ENCODE measurements at regions not wholly inside any gene's neighbourhood (a gene's known extent, or its start where the extent isn't known, plus 50 kb on each side); places are given as distances from the start of the nearest gene placed in this dataset.
A peak's percentile ranks its signal among the peaks of the same experiment; 100 is the strongest.

GRCh38 chr7:41887416-41887815 is 184.5 kb upstream of the INHBA start:
- DNase-seq = no peak
- no peaks in the 10 kb centered on the region for H3K36me3 ChIP-seq
- intact Hi-C loops (cut with DNase I) = no loop called here
- peak overlapping the region; percentile 11 for H3K27ac ChIP-seq
- no peak overlapping the region for H3K4me3 ChIP-seq
- no peaks in the 10 kb centered on the region for H3K27me3 ChIP-seq
- H3K9ac ChIP-seq (ENCODE audit: low read depth in 2 of 2, low read length in 2 of 2) = no peak overlapping the region
- no peak for TF ChIP-seq CTCF (IDR thresholded peaks at IDR 0.05)
- H3K9me3 ChIP-seq = no peaks in the 10 kb centered on the region
- peaks cover 4% of the 10 kb centered on the region for H3K4me1 ChIP-seq

GRCh38 chr7:41886901-41887311 is 184.0 kb upstream of the INHBA start:
- TF ChIP-seq CTCF (IDR thresholded peaks at IDR 0.05) = no peak
- H3K4me1 ChIP-seq = peaks cover 4% of the 10 kb centered on the region
- intact Hi-C loops (cut with DNase I) = no loop called here
- no peaks in the 10 kb centered on the region for H3K9me3 ChIP-seq
- H3K27ac ChIP-seq = peak overlapping the region; percentile 11
- H3K36me3 ChIP-seq = no peaks in the 10 kb centered on the region
- no peak overlapping the region for H3K4me3 ChIP-seq
- H3K9ac ChIP-seq (ENCODE audit: low read depth in 2 of 2, low read length in 2 of 2) = no peak overlapping the region
- DNase-seq = peak; percentile 77
- no peaks in the 10 kb centered on the region for H3K27me3 ChIP-seq

- Histone ChIP-seq H3K9me3 (no peaks in the 10 kb centered on the region), H3K4me3 (no peak overlapping the region), H3K27me3 (no peaks in the 10 kb centered on the region), H3K9ac (ENCODE audit: low read depth in 2 of 2, low read length in 2 of 2) (no peak overlapping the region), H3K36me3 (no peaks in the 10 kb centered on the region), H3K27ac (no peak overlapping the region), H3K4me1 (peaks cover 4% of the 10 kb centered on the region)
- DNase-seq = peak; percentile 50
- no peak for TF ChIP-seq CTCF (IDR thresholded peaks at IDR 0.05)
- intact Hi-C loops (cut with DNase I) = no loop called here
Measured at GRCh38 chr7:41886262-41886900, 183.5 kb upstream of the INHBA start.

GRCh38 chr7:41885748-41886147 is 182.9 kb upstream of the INHBA start:
- Histone ChIP-seq H3K4me1 (peaks cover 4% of the 10 kb centered on the region), H3K4me3 (no peak overlapping the region), H3K36me3 (no peaks in the 10 kb centered on the region), H3K27me3 (no peaks in the 10 kb centered on the region), H3K9ac (ENCODE audit: low read depth in 2 of 2, low read length in 2 of 2) (no peak overlapping the region), H3K27ac (no peak overlapping the region), H3K9me3 (no peaks in the 10 kb centered on the region)
- no peak for TF ChIP-seq CTCF (IDR thresholded peaks at IDR 0.05)
- intact Hi-C loops (cut with DNase I) = no loop called here
- DNase-seq = no peak

- DNase-seq = no peak
- no peaks in the 10 kb centered on the region for H3K9me3 ChIP-seq
- H3K36me3 ChIP-seq = no peaks in the 10 kb centered on the region
- no peak overlapping the region for H3K27ac ChIP-seq
- peaks cover 4% of the 10 kb centered on the region for H3K4me1 ChIP-seq
- H3K4me3 ChIP-seq = no peak overlapping the region
- intact Hi-C loops (cut with DNase I) = no loop called here
- no peak overlapping the region for H3K9ac ChIP-seq (ENCODE audit: low read depth in 2 of 2, low read length in 2 of 2)
- TF ChIP-seq CTCF (IDR thresholded peaks at IDR 0.05) = no peak
- H3K27me3 ChIP-seq = no peaks in the 10 kb centered on the region
Measured at GRCh38 chr7:41885078-41885477, 182.2 kb upstream of the INHBA start.
